ENCODE measurements at regions not wholly inside any gene's neighbourhood (a gene's known extent, or its start where the extent isn't known, plus 50 kb on each side); places are given as distances from the start of the nearest gene placed in this dataset.

DNA sequence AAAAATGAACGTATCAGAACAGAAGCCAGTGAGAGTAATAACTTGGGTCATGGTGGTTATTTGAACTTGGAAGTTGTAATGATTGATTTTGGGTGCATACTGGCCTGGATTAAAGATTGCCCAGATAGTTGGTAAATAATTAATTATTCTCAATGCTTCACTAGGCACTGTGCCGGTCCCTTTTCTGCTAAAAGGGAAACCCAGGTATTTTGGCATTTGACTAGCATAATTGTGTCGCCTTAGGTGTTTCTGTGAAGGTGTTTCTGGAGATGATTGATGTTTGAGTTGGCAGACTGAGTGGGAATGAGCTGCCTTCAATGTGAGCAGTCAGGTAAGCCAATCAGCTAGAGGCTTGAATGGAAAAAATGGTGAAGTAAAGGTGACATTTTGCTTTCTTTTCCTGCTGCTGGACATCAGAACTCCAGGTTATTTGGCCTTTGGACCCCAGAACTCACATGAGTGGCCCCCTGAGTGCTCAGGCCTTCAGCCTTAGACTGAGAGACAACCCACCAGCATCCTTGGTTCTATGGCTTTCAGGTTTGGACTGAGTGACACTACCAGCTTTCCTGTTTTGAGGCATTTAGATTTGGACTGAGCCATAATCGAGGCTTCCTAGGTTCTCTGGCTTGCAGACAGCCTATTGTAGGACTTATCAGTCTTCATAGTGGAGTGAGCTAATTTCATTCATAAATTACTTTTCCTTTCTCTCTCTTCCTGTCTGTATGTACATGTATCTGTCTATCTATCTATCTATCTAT, 120.7 kb upstream of the PAPPA start:
- no peak for DNase-seq
- Histone ChIP-seq H3F3A (ENCODE audit: insufficient read depth, low read length) (no peaks in the 10 kb centered on the region), H3K27ac (ENCODE audit: low read length) (no peak overlapping the region), H2AFZ (ENCODE audit: low read length) (no peak overlapping the region), H3K4me2 (ENCODE audit: low read depth, low read length) (no peak overlapping the region), H3K9me2 (replicated peaks; ENCODE audit: insufficient read depth, low read length) (no peaks in the 10 kb centered on the region), H3K9ac (ENCODE audit: low read length) (no peak overlapping the region), H3K36me3 (replicated peaks; ENCODE audit: insufficient read depth, low read length) (no peaks in the 10 kb centered on the region), H4K20me1 (ENCODE audit: insufficient read depth, low read length) (no peaks in the 10 kb centered on the region), H3K4me3 (ENCODE audit: low read length) (no peak overlapping the region), H3K79me2 (ENCODE audit: low read length) (no peaks in the 10 kb centered on the region), H3K4me1 (ENCODE audit: low read length) (no peaks in the 10 kb centered on the region), H3K27me3 (replicated peaks; ENCODE audit: insufficient read depth, low read length) (no peaks in the 10 kb centered on the region), H3K9me3 (replicated peaks; ENCODE audit: insufficient read depth, low read length) (no peaks in the 10 kb centered on the region)
- TF ChIP-seq, protein P1, sequence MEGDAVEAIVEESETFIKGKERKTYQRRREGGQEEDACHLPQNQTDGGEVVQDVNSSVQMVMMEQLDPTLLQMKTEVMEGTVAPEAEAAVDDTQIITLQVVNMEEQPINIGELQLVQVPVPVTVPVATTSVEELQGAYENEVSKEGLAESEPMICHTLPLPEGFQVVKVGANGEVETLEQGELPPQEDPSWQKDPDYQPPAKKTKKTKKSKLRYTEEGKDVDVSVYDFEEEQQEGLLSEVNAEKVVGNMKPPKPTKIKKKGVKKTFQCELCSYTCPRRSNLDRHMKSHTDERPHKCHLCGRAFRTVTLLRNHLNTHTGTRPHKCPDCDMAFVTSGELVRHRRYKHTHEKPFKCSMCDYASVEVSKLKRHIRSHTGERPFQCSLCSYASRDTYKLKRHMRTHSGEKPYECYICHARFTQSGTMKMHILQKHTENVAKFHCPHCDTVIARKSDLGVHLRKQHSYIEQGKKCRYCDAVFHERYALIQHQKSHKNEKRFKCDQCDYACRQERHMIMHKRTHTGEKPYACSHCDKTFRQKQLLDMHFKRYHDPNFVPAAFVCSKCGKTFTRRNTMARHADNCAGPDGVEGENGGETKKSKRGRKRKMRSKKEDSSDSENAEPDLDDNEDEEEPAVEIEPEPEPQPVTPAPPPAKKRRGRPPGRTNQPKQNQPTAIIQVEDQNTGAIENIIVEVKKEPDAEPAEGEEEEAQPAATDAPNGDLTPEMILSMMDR (IDR thresholded peaks at IDR 0.05; ENCODE audit: low read length), result no peak
- no peak for TF ChIP-seq EZH2phosphoT487 (IDR thresholded peaks at IDR 0.05; ENCODE audit: low read length)
- TF ChIP-seq EZH2 (optimal IDR thresholded peaks at IDR 0.05; ENCODE audit: low read depth, low read length), result no peak

DNA sequence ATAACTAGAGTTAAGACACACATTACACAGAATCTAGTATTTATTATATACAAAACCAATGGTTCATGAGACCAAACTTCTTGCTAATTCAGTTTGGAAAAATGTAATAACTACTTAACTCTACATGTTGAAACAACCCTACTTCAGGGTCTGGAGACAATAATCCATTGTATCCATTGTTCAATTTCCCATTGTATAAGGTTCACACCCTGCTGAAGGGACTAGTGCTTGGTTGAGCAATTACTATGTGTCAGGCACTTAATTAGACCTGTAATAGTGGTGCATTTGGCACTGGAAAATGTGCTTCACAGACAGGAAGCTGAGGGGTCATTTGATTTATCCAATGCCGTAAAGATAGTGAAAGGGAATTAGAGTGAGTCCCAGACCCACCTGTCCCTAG, 114.3 kb upstream of the PAPPA start:
- no peaks in the 10 kb centered on the region for H3K79me2 ChIP-seq (ENCODE audit: low read length)
- H3F3A ChIP-seq (ENCODE audit: insufficient read depth, low read length), result no peaks in the 10 kb centered on the region
- H3K9me2 ChIP-seq (replicated peaks; ENCODE audit: insufficient read depth, low read length), result no peaks in the 10 kb centered on the region
- no peak overlapping the region for H3K4me3 ChIP-seq (ENCODE audit: low read length)
- no peak overlapping the region for H3K27ac ChIP-seq (ENCODE audit: low read length)
- no peak overlapping the region for H3K9ac ChIP-seq (ENCODE audit: low read length)
- no peak overlapping the region for H3K4me2 ChIP-seq (ENCODE audit: low read depth, low read length)
- H3K4me1 ChIP-seq (ENCODE audit: low read length), result no peaks in the 10 kb centered on the region
- DNase-seq, result no peak
- no peaks in the 10 kb centered on the region for H3K36me3 ChIP-seq (replicated peaks; ENCODE audit: insufficient read depth, low read length)
- TF ChIP-seq, protein P1 (IDR thresholded peaks at IDR 0.05; ENCODE audit: low read length), result no peak
- no peak for TF ChIP-seq EZH2 (optimal IDR thresholded peaks at IDR 0.05; ENCODE audit: low read depth, low read length)
- TF ChIP-seq EZH2phosphoT487 (IDR thresholded peaks at IDR 0.05; ENCODE audit: low read length), result no peak
- H3K27me3 ChIP-seq (replicated peaks; ENCODE audit: insufficient read depth, low read length), result no peaks in the 10 kb centered on the region
- no peaks in the 10 kb centered on the region for H4K20me1 ChIP-seq (ENCODE audit: insufficient read depth, low read length)
- no peak overlapping the region for H2AFZ ChIP-seq (ENCODE audit: low read length)
- no peaks in the 10 kb centered on the region for H3K9me3 ChIP-seq (replicated peaks; ENCODE audit: insufficient read depth, low read length)

- Histone ChIP-seq H2AFZ (ENCODE audit: low read length) (no peak overlapping the region), H3K4me1 (ENCODE audit: low read length) (no peaks in the 10 kb centered on the region)
- no peak for TF ChIP-seq EZH2 (optimal IDR thresholded peaks at IDR 0.05; ENCODE audit: low read depth, low read length)
- TF ChIP-seq, protein P1 (IDR thresholded peaks at IDR 0.05; ENCODE audit: low read length), result no peak
- no peak for TF ChIP-seq EZH2phosphoT487 (IDR thresholded peaks at IDR 0.05; ENCODE audit: low read length)
Observed at GRCh38 chr9:116039893-116040292, 113.7 kb upstream of the PAPPA start.

More at GRCh38 chr9:116039893-116040292, 113.7 kb upstream of the PAPPA start:
- no peaks in the 10 kb centered on the region for H3F3A ChIP-seq (ENCODE audit: insufficient read depth, low read length)
- H3K79me2 ChIP-seq (ENCODE audit: low read length), result no peaks in the 10 kb centered on the region
- no peaks in the 10 kb centered on the region for H3K9me2 ChIP-seq (replicated peaks; ENCODE audit: insufficient read depth, low read length)
- no peaks in the 10 kb centered on the region for H3K27me3 ChIP-seq (replicated peaks; ENCODE audit: insufficient read depth, low read length)
- no peak overlapping the region for H3K27ac ChIP-seq (ENCODE audit: low read length)
- no peaks in the 10 kb centered on the region for H3K36me3 ChIP-seq (replicated peaks; ENCODE audit: insufficient read depth, low read length)
- no peak overlapping the region for H3K4me2 ChIP-seq (ENCODE audit: low read depth, low read length)
- no peaks in the 10 kb centered on the region for H4K20me1 ChIP-seq (ENCODE audit: insufficient read depth, low read length)
- no peaks in the 10 kb centered on the region for H3K9me3 ChIP-seq (replicated peaks; ENCODE audit: insufficient read depth, low read length)
- DNase-seq, result no peak
- no peak overlapping the region for H3K4me3 ChIP-seq (ENCODE audit: low read length)
- H3K9ac ChIP-seq (ENCODE audit: low read length), result no peak overlapping the region
